Transverse colon (tissue), 4 donors: ENCODE measurements at regions not wholly inside any gene's neighbourhood (a gene's known extent, or its start where the extent isn't known, plus 50 kb on each side); places are given as distances from the start of the nearest gene placed in this dataset.
"Not testable (repeated sequence)": the region's sequence is repeated elsewhere in the genome, so short reads cannot be mapped to it uniquely, and the experiment has no call there.

Source experiments
- DNase-seq: peaks from one replicate; pipeline ENCODE4 v3.0.0-alpha.2; 2019
- H3K27ac ChIP-seq, 4 donors: fragments of 200-600 bp; sonication (generic); 2 replicates each; pipeline ENCODE4 v1.5.1; 2016 to 2018; ENCODE audit warnings: inconsistent platforms in 4 of 4
- H3K27me3 ChIP-seq: fragments of 200-600 bp; sonication (generic); 2 replicates; pipeline ENCODE4 v1.5.1; 2017; ENCODE audit warnings: inconsistent platforms
- H3K36me3 ChIP-seq, 4 donors: fragments of 200-600 bp; sonication (generic); 2 replicates each; pipeline ENCODE4 v1.5.1; 2017 to 2019; ENCODE audit warnings: inconsistent platforms in 4 of 4
- H3K4me1 ChIP-seq, 4 donors: fragments of 200-600 bp; sonication (generic); 2 replicates each; pipeline ENCODE4 v1.5.1; 2017 to 2020; ENCODE audit warnings: inconsistent platforms in 4 of 4
- H3K4me3 ChIP-seq, 4 donors: fragments of 200-600 bp; sonication (generic); 1 replicate in 1 of 4; 2 replicates in 3 of 4; pipeline versions ENCODE4 v1.5.1 to v1.6.1; 2017 to 2019; ENCODE audit warnings: inconsistent platforms in 4 of 4
- H3K9me3 ChIP-seq, 2 donors: fragments of 200-600 bp; sonication (generic); 2 replicates each; pipeline ENCODE4 v1.5.1; 2017 to 2019; ENCODE audit warnings: inconsistent platforms in 2 of 2
- POLR2A ChIP-seq: fragments of 450-650 bp; IDR thresholded peaks from one replicate; pipeline ENCODE4 v1.6.1; 2016; ENCODE audit warnings: antibody characterized with exemption, mild to moderate bottlenecking, moderate library complexity
- POLR2AphosphoS5 ChIP-seq, 3 donors: sonication (generic); formaldehyde crosslinking; IDR thresholded peaks; one replicate each; pipeline ENCODE4 v1.6.1; 2016; ENCODE audit warnings: antibody characterized with exemption in 3 of 3
- WGBS, 2 donors: methylation state at CpG; one replicate each; pipeline ENCODE4 v1.1.5; 2018; ENCODE audit warnings: low coverage in 1 of 2; 5-methylcytosine and 5-hydroxymethylcytosine counted together
- in situ Hi-C, 4 donors: fragments of 200-750 bp; cut with MboI; loops; one replicate each; pipeline versions ENCODE4 v1.15.0 to v1.15.1; 2017; ENCODE audit warnings: low sequenced_read_pairs in 3 of 4, low pct_ligation_motif_present in 1 of 4, low pct_unique_long_range_greater_than_20kb in 1 of 4
- intact Hi-C: fragments of 100-400 bp; cut with DNase I; formaldehyde crosslinking; loops from one replicate; pipeline ENCODE4 v1.15.1; 2023; ENCODE audit warnings: low total_unique reads

- H3K36me3 ChIP-seq, intact Hi-C loops, DNase-seq, H3K4me3 ChIP-seq, H3K27ac ChIP-seq, in situ Hi-C loops, H3K27me3 ChIP-seq, H3K9me3 ChIP-seq, H3K4me1 ChIP-seq: not testable (repeated sequence)
- 77 to 83% methylated on average over 2 of the region's 2 CpGs for whole genome bisulfite sequencing, 2 donors
These were observed 822.3 kb downstream of the PRIM2 start for GRCh38 chr6:58139746-58140145.

GRCh38 chr6:58171025-58171424, 853.6 kb downstream of the PRIM2 start:
- intact Hi-C loops, H3K4me3 ChIP-seq, H3K9me3 ChIP-seq, H3K36me3 ChIP-seq, H3K27ac ChIP-seq, DNase-seq, H3K27me3 ChIP-seq, in situ Hi-C loops, H3K4me1 ChIP-seq: not testable (repeated sequence)
- 57 to 58% methylated on average over 1 of the region's 1 CpG for WGBS, 2 donors

- in situ Hi-C loops, H3K4me1 ChIP-seq, intact Hi-C loops: not testable (repeated sequence)
These were observed 864.2 kb downstream of the PRIM2 start for GRCh38 chr6:58181557-58182065.

GRCh38 chr6:58185300-58185699, 867.9 kb downstream of the PRIM2 start:
- in situ Hi-C loops, H3K4me3 ChIP-seq, intact Hi-C loops, H3K27ac ChIP-seq, H3K36me3 ChIP-seq, H3K27me3 ChIP-seq, DNase-seq, H3K9me3 ChIP-seq, H3K4me1 ChIP-seq: not testable (repeated sequence)
- 77 to 83% methylated on average over 3 to 4 of the region's 4 CpGs for WGBS, 2 donors

More at GRCh38 chr6:58181557-58182065, 864.2 kb downstream of the PRIM2 start:
- H3K9me3 ChIP-seq, H3K36me3 ChIP-seq, H3K27me3 ChIP-seq, DNase-seq, H3K27ac ChIP-seq, H3K4me3 ChIP-seq: not testable (repeated sequence)
- WGBS, 2 donors: 37 to 56% methylated on average over 2 of the region's 2 CpGs

- H3K9me3 ChIP-seq, H3K4me3 ChIP-seq, DNase-seq, H3K27me3 ChIP-seq, in situ Hi-C loops, intact Hi-C loops, H3K4me1 ChIP-seq, H3K27ac ChIP-seq, H3K36me3 ChIP-seq: not testable (repeated sequence)
- WGBS, 2 donors: 17 to 32% methylated on average over 1 of the region's 1 CpG
These were observed 875.8 kb downstream of the PRIM2 start for GRCh38 chr6:58193209-58193608.

- TF ChIP-seq POLR2AphosphoS5 (IDR thresholded peaks at IDR 0.05) (no peak), POLR2A (no peak)
- H3K9me3 ChIP-seq: no peaks in the 10 kb centered on the region
- no peaks in the 10 kb centered on the region for H3K4me1 ChIP-seq
- H3K27ac ChIP-seq: no peak overlapping the region
- in situ Hi-C loops (no loop called here), intact Hi-C loops (no loop called here)
- 82 to 86% methylated on average over 5 of the region's 5 CpGs for WGBS, 2 donors
- no peaks in the 10 kb centered on the region for H3K36me3 ChIP-seq
- no peak overlapping the region for H3K4me3 ChIP-seq
- H3K27me3 ChIP-seq: no peaks in the 10 kb centered on the region
- no peak for DNase-seq
These were observed 880.9 kb downstream of the PRIM2 start for GRCh38 chr6:58198301-58198700.

GRCh38 chr6:58237124-58237523, 919.7 kb downstream of the PRIM2 start:
- H3K27ac ChIP-seq, intact Hi-C loops, H3K27me3 ChIP-seq, H3K4me1 ChIP-seq, H3K9me3 ChIP-seq, in situ Hi-C loops, H3K4me3 ChIP-seq, DNase-seq, H3K36me3 ChIP-seq: not testable (repeated sequence)
- WGBS, 2 donors: 89% methylated on average over 1 of the region's 1 CpG; no CpG with 5 or more reads in 1 of the 2 donors

GRCh38 chr6:58238421-58238820, 921.0 kb downstream of the PRIM2 start:
- DNase-seq, in situ Hi-C loops, intact Hi-C loops, H3K36me3 ChIP-seq, H3K4me3 ChIP-seq, H3K27me3 ChIP-seq, H3K4me1 ChIP-seq, H3K9me3 ChIP-seq, H3K27ac ChIP-seq: not testable (repeated sequence)

GRCh38 chr6:58257625-58258024, 940.2 kb downstream of the PRIM2 start:
- H3K4me1 ChIP-seq, H3K27me3 ChIP-seq, in situ Hi-C loops, H3K4me3 ChIP-seq, H3K9me3 ChIP-seq, H3K27ac ChIP-seq, H3K36me3 ChIP-seq, DNase-seq, intact Hi-C loops: not testable (repeated sequence)
- 94% methylated on average over 22 of the region's 23 CpGs; no CpG with 5 or more reads in 1 of the 2 donors for WGBS, 2 donors
